Hematopoietic multipotent progenitor cell treated with erythropoietin and hydrocortisone succinate and interleukin-3 and kit ligand, for 6 days (in vitro differentiated cells): ENCODE measurements at regions not wholly inside any gene's neighbourhood (a gene's known extent, or its start where the extent isn't known, plus 50 kb on each side); places are given as distances from the start of the nearest gene placed in this dataset.
A peak's percentile ranks its signal among the peaks of the same experiment; 100 is the strongest.
"Not testable (repeated sequence)": the region's sequence is repeated elsewhere in the genome, so short reads cannot be mapped to it uniquely, and the experiment has no call there.

ENCODE experiments used
- DNase-seq: peaks from one replicate; pipeline ENCODE4 v3.0.0-alpha.2; 2015

DNA sequence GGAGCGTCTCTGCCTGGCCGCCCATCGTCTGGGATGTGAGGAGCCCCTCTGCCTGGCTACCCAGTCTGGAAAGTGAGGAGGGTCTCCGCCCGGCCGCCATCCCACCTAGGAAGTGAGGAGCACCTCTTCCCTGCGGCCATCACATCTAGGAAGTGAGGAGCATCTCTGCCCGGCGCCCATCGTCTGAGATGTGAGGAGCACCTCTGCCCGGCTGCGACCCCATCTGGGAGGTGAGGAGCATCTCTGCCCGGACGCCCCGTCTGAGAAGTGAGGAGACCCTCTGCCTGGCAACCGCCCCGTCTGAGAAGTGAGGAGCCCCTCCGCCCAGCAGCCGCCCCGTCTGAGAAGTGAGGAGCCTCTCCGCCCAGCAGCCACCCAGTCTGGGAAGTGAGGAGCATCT, 84.5 kb downstream of the IDS start:
- not testable (repeated sequence) for DNase-seq

DNA sequence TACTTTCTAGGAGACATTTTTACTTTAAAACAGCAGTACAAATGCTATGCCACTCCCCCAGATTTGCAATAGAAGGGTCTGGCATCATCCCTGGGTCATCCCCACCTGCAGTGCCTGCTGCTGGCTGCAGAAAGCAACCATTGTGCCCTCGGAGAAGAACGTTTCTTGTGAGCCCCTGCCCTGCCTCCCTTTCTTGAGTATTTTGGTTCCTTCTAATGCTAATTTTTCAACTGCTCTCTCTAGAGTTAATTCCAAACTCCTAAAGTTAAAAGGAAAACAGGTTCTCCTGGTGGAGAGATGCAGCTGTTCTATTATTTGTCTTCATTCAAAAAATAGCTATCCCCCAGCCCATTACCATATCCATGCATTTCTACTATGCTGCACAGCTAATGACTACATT, 107.1 kb downstream of the IDS start:
- no peak for DNase-seq

DNA sequence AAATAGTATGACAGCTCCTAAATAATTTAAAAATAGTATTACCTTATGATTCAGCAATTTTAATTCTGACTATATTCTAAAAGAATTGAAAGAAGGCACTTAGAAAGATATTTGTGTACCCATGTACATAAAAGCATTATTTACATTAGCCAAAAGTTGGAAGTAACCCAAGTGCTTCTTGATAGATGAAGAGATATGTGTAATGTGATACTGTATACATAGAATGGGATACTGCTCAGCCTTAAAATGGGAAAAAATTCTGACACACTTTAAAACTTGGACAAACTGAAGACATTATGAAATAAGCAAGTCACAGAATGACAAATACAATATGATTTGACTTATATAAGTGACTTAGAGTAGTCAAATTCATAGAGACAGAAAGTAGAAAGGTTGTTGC, 112.2 kb downstream of the IDS start:
- DNase-seq, result no peak

DNA sequence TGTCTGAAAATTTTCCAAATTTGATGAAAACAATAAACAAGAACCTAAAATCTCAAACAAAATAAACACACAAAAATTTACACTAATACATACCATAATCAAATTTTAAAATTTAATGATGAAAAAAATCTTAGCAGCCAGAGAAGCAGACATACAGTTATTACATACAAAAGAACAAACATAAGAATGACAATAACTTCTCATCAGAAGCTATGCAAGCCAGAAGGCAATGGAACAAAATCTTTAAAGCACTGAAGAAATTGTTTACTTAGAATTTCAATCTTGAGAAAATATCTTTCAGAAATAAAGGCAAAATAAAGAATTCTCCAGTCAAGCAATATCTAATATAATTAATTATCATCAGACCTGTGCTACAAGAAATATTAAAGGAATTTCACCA, 121.3 kb downstream of the IDS start:
- DNase-seq, result no peak

DNA sequence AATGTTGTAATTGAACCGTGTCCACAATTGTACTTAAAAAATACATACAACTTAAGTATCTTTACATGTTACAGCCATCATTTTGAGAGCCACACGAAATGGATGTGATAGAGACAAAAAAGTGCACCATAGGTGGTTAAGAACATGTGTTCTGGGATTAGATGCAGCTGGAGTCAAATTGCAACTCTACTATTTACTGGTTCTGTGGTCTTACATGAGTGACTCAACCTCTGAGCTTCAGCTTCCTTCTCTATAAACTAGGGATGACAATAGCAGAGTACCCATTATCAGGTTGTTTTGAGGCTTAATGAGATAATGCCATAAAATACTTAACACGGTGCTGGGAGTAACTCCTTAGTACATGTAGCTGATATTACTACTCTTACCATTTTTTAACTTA, 130.4 kb downstream of the IDS start:
- DNase-seq, result no peak

DNA sequence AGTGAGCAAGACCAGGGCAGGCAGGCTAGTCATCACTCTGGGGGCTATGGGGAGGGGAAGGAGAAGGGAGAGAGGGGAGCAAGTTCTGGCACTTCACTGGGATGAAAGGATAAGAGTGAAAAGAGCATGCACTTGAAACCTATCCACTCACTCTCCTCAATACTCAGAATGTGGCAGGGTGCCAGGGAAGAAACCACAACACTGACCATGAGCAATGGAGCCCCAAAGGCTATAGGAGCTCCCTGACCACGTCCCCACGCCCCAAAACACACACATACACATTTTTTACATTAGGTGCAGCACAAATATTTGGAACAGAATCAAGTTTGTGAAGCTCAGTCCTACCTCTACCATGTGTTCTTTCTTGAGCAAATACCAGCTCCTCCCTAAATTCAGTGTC, 132.2 kb downstream of the IDS start:
- DNase-seq, result peak; percentile 3

DNA sequence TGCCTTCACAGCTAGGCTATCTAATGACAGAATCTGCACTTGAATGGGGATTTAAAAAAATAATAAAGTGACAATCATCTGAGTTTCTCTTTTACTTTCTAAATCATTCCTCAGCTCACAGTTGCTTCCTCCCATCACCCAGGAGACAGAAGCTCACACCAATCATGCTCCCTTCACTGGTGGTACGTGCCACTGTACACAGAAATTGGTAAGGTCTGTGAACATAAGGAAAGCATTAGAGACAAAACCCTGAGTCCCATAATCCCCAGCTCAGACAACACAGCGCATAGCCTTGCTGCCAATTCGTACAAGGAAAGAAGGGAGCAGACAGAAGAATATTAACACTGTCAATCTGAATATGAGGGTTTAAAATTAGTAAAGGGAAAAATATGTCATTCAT, 133.1 kb downstream of the IDS start:
- DNase-seq, result no peak

DNA sequence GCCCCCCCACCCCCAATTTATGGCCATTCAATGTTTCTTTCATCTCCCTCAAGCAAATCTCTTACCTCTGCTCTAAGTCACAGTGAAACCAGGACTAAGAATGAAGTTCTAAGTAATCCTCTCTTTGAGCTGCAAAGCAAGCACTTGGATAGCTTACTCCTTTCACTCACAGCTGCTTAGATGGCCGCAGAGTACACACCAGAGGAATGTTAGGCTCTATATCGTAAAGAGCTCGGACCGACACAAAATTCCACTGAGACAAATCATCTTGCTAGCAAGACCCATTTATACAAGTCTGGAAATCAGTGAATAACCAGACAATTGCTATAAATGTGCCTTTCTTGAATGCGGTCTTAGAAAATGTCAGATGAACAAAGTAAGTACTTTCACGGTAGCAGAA, 135.0 kb downstream of the IDS start:
- DNase-seq, result no peak

DNA sequence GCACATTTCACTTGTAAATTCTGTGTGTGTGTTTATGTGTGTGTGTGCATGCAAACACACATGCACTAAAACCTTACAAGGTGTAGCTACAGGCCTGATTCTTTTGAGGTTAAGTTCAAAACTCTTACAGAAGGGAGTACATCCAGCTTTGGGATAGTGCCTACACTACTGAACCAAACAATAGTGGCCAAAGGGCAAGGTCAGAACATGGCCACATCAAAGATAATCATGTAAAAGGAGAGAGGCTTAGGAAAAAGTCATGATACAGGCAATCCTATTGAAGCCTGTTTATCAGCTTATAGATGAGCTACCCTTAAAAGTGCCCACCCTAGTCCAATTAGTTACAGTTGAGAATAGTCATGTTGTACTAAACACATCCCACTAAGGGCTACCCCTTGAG, 139.6 kb downstream of the IDS start:
- DNase-seq, result no peak

DNA sequence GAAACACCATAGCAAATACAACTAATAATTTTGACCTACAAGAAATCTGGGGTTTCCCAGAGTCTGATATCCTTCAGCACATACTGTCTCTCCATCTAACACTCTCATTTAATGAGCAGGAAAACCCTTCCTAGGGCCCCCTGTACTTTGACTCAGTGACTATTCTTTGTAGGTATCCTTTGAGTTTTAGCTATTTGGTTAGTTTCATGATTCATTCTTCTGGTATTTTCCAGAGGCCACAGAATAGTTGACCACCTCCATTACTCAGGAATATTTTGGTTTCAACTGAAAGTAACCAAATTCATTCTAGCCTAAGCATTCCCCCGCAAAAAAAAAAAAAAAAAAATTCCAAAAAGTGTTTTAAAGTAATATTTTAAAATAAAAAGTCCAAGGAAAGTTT, 140.0 kb downstream of the IDS start:
- DNase-seq, result no peak

DNA sequence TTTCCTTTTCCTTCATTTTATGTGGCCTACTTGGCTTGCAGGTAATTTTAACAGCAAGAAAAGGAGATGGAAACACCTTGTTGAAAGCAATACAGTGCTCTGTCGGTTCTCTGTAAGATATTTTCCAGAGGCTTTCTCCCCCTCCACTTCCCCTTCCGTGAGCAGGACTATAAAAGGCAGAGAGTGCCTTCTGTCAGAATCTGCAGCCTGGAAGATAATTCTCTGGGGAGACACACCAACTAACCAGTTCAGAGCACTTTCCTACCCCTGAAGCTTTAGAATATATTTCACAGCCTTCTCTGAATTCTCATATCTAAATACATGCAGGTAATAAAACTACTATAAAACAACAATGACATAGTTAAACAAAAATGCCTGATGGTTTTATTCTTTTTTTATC, 141.1 kb downstream of the IDS start:
- peak; percentile 2 for DNase-seq

DNA sequence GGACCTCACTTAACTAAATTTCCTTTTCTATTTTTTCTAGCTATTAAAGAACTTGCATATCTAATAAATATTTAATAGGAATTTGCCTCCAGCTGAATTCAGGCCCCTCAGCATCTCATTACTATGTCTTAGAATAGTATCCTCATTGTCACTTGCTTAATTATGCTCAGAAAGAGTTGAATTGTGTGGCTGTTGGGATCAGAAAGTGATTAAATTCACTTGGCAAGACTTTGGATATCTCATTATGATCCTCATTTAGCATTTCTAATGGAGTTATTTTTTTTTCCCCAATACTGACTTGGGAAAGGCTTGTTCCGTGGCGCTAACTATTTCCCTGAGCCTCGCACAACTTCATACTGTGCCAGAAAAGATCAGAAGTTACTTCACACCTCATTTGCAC, 158.8 kb downstream of the IDS start:
- DNase-seq, result no peak

DNA sequence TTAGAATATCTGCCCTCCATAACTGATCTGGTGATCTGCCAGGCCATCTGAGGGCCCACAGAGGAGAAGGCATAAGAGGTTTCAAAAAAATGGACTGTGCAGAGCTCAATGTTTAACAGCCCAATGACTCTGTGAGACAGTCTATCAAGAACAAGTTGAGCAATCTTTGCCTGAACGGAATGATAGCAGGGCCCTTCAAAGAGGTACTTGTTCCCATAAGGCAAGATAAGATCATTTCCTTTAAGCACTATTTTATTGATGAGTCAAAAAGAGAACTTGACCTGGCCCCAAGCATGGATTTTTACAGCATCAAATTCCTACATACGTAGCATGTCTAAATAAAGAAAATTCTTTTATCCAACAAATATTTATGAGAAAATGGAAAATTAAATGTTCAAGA, 182.8 kb downstream of the IDS start:
- DNase-seq, result no peak

DNA sequence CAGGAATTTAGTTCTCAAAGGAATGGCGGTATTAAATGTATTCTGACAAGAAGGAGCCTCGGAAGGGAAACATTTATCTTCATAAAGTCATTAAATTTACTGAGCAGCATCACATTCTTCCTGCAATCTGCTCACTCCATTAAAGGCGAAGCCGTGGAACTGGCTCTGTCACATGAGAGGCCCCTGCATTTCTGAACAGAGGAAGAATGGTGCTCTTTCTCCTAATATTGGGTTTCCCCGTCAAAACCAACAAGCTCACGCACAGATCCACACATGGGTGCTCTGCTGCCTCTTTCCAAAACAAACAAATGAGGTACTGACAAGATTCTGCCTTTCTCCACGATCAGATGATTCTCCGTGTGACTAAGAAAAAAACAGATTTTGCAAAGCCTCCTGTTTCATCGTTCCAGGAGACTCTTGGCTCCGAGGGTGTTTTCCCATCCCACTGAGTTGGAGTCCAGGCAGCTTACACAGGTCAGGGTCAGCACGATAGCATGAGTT, 191.2 kb downstream of the IDS start:
- no peak for DNase-seq

DNA sequence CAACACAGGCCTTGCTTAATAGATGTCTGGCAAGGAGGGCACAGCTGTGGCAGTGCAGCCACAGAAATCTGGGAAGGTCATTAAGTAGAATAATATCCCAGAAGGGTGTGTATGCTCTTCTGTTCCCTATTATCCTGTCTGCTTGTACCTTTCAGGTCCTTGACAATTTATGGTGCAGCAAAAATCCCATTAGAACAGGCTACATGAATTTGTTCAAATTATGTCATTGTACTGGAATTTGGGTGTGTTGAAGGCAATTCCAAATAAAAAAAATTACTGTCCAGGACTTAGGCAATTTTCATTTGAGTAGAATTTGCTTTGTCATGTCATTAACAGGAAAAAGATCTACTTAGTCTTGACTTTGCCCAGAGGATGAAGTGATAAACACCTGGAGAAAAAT, 192.1 kb downstream of the IDS start:
- DNase-seq, result no peak

DNA sequence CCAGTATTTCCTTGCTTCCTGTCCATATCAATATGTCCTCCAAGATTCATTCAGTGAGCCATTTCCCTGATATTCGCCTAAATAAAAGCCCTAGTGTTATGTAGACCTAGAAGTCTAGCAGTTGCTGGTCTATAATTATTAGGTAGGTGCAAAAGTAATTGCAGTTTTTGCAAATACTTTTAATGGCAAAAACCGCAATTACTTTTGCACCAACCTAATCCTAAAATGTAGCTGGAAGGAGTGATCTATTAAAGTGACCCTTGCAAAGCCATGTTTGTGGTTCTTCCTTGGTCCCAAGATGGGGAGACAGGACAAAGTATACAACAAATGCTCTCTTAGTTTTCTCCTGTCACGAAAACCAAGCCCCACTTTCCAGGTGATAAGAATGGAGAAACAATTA, 193.0 kb downstream of the IDS start:
- no peak for DNase-seq

DNA sequence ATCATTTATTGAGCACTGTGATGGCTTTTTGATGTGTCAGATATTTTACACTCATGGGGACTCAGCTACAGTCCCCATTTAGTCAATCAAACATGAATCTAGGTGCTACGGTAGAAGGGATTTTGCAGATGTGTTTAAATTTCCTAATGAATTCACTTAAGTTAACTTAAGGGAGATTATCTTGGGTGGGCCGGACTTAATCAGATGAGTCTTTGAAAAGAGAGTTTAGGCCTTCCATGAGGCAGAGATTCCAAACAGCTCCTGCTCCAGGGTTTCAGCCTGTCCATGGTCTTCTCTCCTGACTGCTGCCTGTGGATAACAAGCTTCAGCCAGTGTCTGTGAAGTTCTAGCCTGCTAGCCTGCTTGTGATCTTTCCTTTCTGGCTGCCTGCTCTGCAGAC, 202.4 kb downstream of the IDS start:
- DNase-seq, result no peak

DNA sequence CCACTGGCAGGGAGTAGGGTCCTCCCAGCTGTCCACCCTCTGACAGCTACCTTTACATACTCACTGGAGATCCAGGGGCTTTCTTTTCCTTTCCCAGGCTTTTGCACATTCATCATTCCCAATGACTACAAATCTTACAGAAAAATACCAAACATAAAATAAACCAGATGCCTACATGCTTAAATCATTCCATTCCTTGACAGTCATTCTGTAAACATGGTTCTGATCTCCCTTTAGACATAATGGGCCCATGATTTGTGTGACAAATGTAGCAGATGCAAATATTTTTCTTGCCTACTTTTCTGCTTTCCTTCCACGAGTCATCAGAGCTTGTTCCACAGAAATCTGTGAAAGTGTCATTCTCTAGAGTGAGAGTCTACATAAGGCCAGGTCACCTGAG, 207.0 kb downstream of the IDS start:
- no peak for DNase-seq

DNA sequence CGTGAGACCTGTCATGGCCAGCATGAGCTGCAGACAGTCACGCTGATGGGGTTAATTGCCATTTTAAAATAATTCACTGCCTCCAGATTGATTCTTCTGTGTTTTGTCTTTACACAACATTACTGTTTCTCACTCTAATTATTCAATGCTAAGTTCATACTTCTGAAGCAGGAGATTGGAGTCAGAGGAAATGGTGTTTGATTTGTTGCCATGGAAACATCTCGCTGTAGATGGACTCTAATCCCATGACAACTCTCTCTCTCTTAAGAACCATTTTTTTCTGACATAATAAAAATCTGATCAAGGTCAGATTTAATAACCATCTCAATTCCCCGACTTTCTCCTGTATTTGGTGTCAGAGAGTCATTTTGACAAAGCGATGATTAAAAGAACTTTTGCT, 209.0 kb downstream of the IDS start:
- DNase-seq, result no peak

DNA sequence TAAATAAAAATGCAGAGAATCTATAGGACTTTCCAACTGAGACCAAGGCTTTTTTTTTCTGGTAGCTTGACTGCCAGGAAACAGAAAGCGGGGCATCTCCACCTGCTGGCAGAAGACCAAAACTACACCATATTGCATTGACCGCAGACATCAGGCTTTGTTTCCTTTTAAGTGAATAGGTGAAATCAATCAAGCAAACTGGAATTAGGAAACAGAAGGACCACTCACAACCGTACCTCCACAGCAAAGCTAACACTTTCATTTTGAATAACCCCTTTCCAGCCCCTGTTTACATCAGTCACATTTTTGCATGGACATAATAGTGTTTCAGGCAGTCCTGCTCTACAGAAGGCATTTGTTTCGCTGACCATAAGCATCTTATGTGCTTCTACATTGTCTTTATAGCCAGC, 218.2 kb downstream of the IDS start:
- DNase-seq, result peak; percentile 60

DNA sequence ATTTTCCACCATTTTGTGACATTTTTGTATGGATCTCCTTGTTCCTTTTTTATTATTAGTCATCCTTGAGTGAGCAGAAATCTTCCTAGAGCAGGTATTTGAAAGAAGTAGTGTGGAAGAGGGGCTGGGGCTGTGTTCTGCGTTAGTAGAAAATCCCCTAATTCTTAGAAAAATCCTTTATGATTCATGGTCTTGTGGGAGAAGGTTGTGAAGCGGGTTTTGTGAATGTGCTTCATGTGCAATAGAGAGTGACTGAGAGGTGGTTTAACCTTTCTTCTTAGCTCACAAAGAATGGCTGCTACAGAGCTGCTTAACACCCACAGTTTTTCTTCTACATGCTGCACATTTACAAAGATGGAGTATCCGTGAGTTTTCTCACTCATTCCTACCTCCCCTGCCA, 220.5 kb downstream of the IDS start:
- no peak for DNase-seq

DNA sequence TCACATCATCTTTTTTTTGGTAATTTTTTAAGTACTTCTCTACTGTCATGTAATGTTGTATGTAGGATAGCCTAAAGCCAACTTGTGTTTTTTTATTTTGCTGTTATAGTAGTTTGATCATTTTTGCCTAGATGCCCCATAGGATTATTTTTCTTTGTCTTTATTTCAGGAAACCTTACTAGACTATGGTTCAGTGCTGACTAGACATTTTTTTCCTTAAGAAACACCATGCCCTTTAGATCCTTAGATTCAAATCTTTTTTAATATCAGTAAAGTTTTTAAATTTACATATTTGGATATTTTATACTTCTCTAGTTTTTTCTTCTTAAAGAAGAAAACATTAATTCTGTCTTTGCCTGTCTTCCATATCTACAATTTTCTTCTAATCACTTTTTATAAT, 221.3 kb downstream of the IDS start:
- no peak for DNase-seq

DNA sequence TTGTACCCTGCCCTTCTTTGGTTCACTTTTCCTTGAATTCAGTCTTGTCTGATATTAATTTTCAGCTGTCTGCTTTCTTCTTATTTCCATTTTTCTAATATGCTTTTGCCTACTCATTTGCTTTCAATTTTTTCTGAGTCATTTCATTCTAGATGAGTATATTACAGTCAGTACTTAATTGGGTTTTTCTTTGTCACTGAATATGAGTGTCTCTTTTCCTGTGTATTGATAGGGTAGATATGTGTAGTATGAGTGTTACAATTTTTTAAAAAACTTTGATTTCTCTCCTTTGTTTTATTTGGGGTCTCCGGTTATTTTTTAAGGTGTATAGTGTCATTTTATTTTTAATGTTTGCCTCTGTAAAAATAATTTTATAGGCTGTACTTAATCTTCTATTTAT, 222.2 kb downstream of the IDS start:
- DNase-seq, result no peak

DNA sequence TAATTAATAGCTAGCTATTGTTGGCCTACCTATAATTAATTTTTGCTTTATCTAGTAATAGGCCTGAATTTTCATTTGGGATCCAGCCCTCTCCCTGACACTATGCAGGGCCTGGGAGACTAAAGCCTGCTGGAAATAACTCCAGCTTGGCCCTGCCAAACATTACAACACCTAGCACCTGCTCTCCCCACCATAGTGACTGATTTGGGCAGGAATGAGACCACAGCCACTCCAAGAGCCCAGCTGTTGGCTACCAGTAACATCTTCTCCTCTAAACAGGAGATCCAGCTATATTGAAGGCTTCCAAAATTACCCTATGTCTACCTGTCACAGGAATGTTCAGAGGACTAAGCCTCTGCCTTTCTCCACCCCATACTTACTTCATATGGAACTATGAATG, 225.1 kb downstream of the IDS start:
- no peak for DNase-seq

DNA sequence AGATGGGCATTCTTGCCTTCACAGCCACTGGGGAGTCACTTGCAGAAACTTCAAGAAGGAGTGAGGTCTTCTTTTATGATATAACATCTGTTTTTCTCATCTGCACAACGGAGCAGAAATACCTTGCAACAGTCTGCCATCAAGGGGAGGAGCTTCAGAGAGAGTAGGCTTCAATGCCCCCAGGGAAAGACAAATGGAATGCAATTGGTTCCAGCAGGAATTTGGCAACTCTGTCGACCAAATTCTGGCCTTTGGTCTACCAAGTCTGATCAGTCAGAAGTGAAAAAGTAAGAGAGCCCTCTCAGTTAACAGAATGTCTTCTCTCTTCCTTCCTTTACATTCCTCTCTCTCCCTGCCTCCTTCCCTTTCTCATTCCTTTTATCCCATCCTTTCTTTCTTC, 229.3 kb downstream of the IDS start:
- no peak for DNase-seq

DNA sequence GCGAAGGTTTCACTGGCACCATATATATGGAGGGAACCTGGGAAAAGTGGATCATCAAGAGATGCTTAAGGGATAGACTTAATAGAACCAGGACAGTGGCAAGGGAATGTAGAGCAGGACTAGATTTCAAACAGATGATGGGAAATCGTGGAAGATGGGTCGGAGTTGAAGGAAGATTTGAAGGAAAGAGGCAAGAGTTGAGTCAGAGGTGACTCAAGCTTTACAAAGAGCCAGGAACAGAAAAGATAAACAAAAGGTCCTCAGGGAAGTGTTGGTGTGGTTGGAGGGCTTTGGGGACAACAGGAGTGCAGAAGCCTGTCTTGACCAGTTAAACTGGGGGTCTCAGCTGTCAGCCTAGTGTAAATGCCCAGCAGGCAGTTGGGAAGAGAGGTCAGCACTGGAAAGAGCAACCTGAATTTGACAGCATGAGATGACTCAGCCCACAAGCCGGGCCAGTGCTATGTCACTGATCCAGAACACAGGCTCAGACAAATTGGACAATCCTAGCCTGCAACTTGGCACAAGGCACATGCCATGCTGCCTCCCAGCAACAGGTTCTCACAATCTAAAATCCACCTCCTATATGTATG, 230.5 kb downstream of the IDS start:
- DNase-seq, result no peak
